SK-N-SH (cell line): ENCODE measurements at regions not wholly inside any gene's neighbourhood (a gene's known extent, or its start where the extent isn't known, plus 50 kb on each side); places are given as distances from the start of the nearest gene placed in this dataset.
A peak's percentile ranks its signal among the peaks of the same experiment; 100 is the strongest.

ENCODE experiments used
- CTCF ChIA-PET: fragments of 300-600, 350-600 bp; formaldehyde crosslinking; extraction: SDS; loops from one replicate; lab custom pipeline; 2021; lab: Yijun Ruan, JAX
- POLR2A ChIA-PET: fragments of 350-600 bp; sonication (Branson Sonifier 250); formaldehyde crosslinking; extraction: SDS; loops from one replicate; lab custom pipeline; 2020; ENCODE audit warnings: antibody characterized with exemption, inconsistent platforms; lab: Yijun Ruan, JAX
- DNase-seq: peaks from one replicate; pipeline ENCODE4 v3.0.0; 2012
- H2AFZ ChIP-seq: fragments of 200-600 bp; sonication (generic); 2 replicates; pipeline ENCODE4 v1.8.1; 2016; ENCODE audit warnings: antibody characterized with exemption, mild to moderate bottlenecking, low read depth
- H3F3A ChIP-seq: fragments of 200-600 bp; sonication (generic); replicated peaks from 2 replicates; pipeline ENCODE3; 2016; ENCODE audit warnings: antibody characterized with exemption, mild to moderate bottlenecking; ENCODE audit not compliant: insufficient read depth
- H3K27ac ChIP-seq, 2 experiments: fragments of 200-500 bp in 1 of 2; fragments of 200-600 bp in 1 of 2; sonication (Bioruptor generic) in 1 of 2; sonication (generic), shearing (Covaris generic) in 1 of 2; 2 replicates each; pipeline versions ENCODE4 v1.5.1 to v1.6.1; 2014 to 2016; ENCODE audit warnings: low read depth in 2 of 2, inconsistent platforms in 1 of 2, low read length in 1 of 2, mild to moderate bottlenecking in 1 of 2, mixed read lengths in 1 of 2
- H3K27me3 ChIP-seq: fragments of 200-600 bp; sonication (generic), shearing (Covaris generic); 2 replicates; pipeline ENCODE4 v1.6.1; 2016; ENCODE audit warnings: mixed run types; ENCODE audit not compliant: insufficient read depth
- H3K36me3 ChIP-seq, 2 experiments: fragments of 200-500 bp in 1 of 2; fragments of 200-600 bp in 1 of 2; sonication (Bioruptor generic) in 1 of 2; sonication (generic) in 1 of 2; replicated peaks in 1 of 2; 2 replicates each; pipeline versions ENCODE3 to v1.5.1; 2014 to 2016; ENCODE audit warnings: low read length in 1 of 2, mild to moderate bottlenecking in 1 of 2; ENCODE audit not compliant: insufficient read depth in 2 of 2, control insufficient read depth in 1 of 2
- H3K4me1 ChIP-seq, 2 experiments: fragments of 200-500 bp in 1 of 2; fragments of 200-600 bp in 1 of 2; sonication (Bioruptor generic) in 1 of 2; sonication (generic), shearing (Covaris generic) in 1 of 2; 2 replicates each; pipeline versions ENCODE4 v1.5.1 to v1.6.1; 2014 to 2016; ENCODE audit warnings: low read depth in 1 of 2, low read length in 1 of 2, mixed run types in 1 of 2; ENCODE audit not compliant: insufficient read depth in 2 of 2, control insufficient read depth in 1 of 2
- H3K4me2 ChIP-seq: fragments of 200-600 bp; sonication (generic), shearing (Covaris generic); 2 replicates; pipeline ENCODE4 v1.6.1; 2017; ENCODE audit warnings: mixed run types
- H3K4me3 ChIP-seq, 2 experiments: fragments of 200-500 bp in 1 of 2; fragments of 200-600 bp in 1 of 2; sonication (Bioruptor generic) in 1 of 2; sonication (generic), shearing (Covaris generic) in 1 of 2; 2 replicates each; pipeline versions ENCODE4 v1.5.1 to v1.8.1; 2014 to 2016; ENCODE audit warnings: low read depth in 2 of 2, inconsistent platforms in 1 of 2, low read length in 1 of 2, mild to moderate bottlenecking in 1 of 2, mixed read lengths in 1 of 2, moderate library complexity in 1 of 2
- H3K79me2 ChIP-seq: fragments of 200-600 bp; sonication (generic); 2 replicates; pipeline ENCODE4 v1.8.1; 2017; ENCODE audit warnings: mild to moderate bottlenecking; ENCODE audit not compliant: insufficient read depth
- H3K9ac ChIP-seq: fragments of 200-600 bp; sonication (generic); 2 replicates; pipeline ENCODE4 v1.6.1; 2017; ENCODE audit warnings: mixed run types
- H3K9me2 ChIP-seq: fragments of 200-600 bp; sonication (generic); 2 replicates; pipeline ENCODE4 v1.6.1; 2017; ENCODE audit warnings: mixed run types
- H3K9me3 ChIP-seq: fragments of 200-600 bp; sonication (generic); 2 replicates; pipeline ENCODE4 v1.6.1; 2017; ENCODE audit warnings: mixed run types, mild to moderate bottlenecking, moderate library complexity
- H4K20me1 ChIP-seq: fragments of 200-600 bp; sonication (generic); 2 replicates; pipeline ENCODE4 v1.6.1; 2017; ENCODE audit warnings: mild to moderate bottlenecking, mixed run types; ENCODE audit not compliant: insufficient read depth
- CHD2 ChIP-seq: fragments of 150-350 bp; IDR thresholded peaks from 2 replicates; pipeline ENCODE4 v1.6.1; 2018; ENCODE audit warnings: low read length; ENCODE audit not compliant: partially characterized antibody
- CTCF ChIP-seq: fragments of 200-600 bp; sonication (generic); IDR thresholded peaks from 2 replicates; pipeline ENCODE4 v1.6.1; 2017; ENCODE audit warnings: antibody characterized with exemption, mild to moderate bottlenecking, moderate library complexity
- EZH2phosphoT487 ChIP-seq: fragments of 200-600 bp; sonication (generic); IDR thresholded peaks from 2 replicates; pipeline ENCODE4 v1.6.1; 2017; ENCODE audit warnings: low read depth, mixed run types, mild to moderate bottlenecking, antibody characterized with exemption, moderate library complexity, borderline replicate concordance
- FOXM1 ChIP-seq: IDR thresholded peaks from 2 replicates; pipeline ENCODE4 v1.4.0; 2012; ENCODE audit warnings: low read depth, mild to moderate bottlenecking
- POLR2AphosphoS5 ChIP-seq: IDR thresholded peaks from 2 replicates; pipeline ENCODE4 v1.6.1; 2012; ENCODE audit warnings: low read depth, low read length
- RAD21 ChIP-seq: IDR thresholded peaks from 2 replicates; pipeline ENCODE4 v1.6.1; 2012; ENCODE audit warnings: mild to moderate bottlenecking, low read length
- SIN3A ChIP-seq: IDR thresholded peaks from 2 replicates; pipeline ENCODE4 v1.6.1; 2012; ENCODE audit warnings: low read depth, mild to moderate bottlenecking, low read length, moderate library complexity, borderline replicate concordance
- SMC3 ChIP-seq: IDR thresholded peaks from 2 replicates; pipeline ENCODE4 v1.6.1; 2012; ENCODE audit warnings: low read depth, low read length, improper control_type of control experiment
- TCF12 ChIP-seq: IDR thresholded peaks from 2 replicates; pipeline ENCODE4 v1.4.0; 2012
- WGBS: methylation state at CpG from one replicate; pipeline ENCODE4 v1.1.6; 2017; ENCODE audit warnings: low lambda C conversion rate; 5-methylcytosine and 5-hydroxymethylcytosine counted together
- TF ChIP-seq, protein P1 (sequence below): IDR thresholded peaks from 2 replicates; pipeline ENCODE4 v1.6.1; 2012; ENCODE audit warnings: mild to moderate bottlenecking, low read depth, low read length, moderate library complexity
- TF ChIP-seq, protein P2 (sequence below): IDR thresholded peaks from 2 replicates; pipeline ENCODE4 v1.4.0; 2012; ENCODE audit warnings: low read depth, borderline replicate concordance

DNA sequence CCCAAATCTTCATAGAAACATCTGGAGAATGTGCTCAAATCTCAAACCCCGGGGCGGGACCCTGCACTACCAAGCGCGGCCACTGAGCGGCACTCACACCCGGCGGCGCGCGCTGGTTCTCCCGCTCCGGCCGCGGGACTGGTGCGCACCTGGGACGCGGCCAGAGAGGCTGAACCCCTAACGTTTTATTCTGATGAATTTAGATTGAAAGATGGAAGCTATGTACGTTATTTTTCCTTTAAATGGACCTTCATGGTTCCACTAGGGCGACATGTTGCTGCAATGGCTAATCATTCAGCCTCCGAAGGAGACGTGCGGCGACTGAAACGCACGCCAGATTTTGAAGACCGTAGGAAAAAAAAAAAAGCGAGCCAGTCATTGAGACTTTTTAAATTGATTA lies 107.0 kb upstream of the INSIG1 start (continued):
- TF ChIP-seq, protein P1, sequence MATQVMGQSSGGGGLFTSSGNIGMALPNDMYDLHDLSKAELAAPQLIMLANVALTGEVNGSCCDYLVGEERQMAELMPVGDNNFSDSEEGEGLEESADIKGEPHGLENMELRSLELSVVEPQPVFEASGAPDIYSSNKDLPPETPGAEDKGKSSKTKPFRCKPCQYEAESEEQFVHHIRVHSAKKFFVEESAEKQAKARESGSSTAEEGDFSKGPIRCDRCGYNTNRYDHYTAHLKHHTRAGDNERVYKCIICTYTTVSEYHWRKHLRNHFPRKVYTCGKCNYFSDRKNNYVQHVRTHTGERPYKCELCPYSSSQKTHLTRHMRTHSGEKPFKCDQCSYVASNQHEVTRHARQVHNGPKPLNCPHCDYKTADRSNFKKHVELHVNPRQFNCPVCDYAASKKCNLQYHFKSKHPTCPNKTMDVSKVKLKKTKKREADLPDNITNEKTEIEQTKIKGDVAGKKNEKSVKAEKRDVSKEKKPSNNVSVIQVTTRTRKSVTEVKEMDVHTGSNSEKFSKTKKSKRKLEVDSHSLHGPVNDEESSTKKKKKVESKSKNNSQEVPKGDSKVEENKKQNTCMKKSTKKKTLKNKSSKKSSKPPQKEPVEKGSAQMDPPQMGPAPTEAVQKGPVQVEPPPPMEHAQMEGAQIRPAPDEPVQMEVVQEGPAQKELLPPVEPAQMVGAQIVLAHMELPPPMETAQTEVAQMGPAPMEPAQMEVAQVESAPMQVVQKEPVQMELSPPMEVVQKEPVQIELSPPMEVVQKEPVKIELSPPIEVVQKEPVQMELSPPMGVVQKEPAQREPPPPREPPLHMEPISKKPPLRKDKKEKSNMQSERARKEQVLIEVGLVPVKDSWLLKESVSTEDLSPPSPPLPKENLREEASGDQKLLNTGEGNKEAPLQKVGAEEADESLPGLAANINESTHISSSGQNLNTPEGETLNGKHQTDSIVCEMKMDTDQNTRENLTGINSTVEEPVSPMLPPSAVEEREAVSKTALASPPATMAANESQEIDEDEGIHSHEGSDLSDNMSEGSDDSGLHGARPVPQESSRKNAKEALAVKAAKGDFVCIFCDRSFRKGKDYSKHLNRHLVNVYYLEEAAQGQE, result no peak
- TF ChIP-seq, protein P2, sequence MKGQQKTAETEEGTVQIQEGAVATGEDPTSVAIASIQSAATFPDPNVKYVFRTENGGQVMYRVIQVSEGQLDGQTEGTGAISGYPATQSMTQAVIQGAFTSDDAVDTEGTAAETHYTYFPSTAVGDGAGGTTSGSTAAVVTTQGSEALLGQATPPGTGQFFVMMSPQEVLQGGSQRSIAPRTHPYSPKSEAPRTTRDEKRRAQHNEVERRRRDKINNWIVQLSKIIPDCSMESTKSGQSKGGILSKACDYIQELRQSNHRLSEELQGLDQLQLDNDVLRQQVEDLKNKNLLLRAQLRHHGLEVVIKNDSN, result no peak
- TF ChIP-seq FOXM1 (no peak), RAD21 (peak; percentile 92), CHD2 (no peak), TCF12 (no peak; the same call in 1 of the 2 replicates), EZH2phosphoT487 (no peak), POLR2AphosphoS5 (no peak), SIN3A (no peak)

- Histone ChIP-seq H3K4me2 (no peak overlapping the region), H3K9ac (no peak overlapping the region), H3K9me3 (peaks cover 2% of the 10 kb centered on the region; the same call in 1 of the 2 replicates), H3K4me1 (peaks cover 0 to 2% of the 10 kb centered on the region in 2 experiments; a peak in 1 of 4 replicates), H3K9me2 (no peaks in the 10 kb centered on the region), H3K36me3 (no peaks in the 10 kb centered on the region), H3F3A (no peaks in the 10 kb centered on the region), H2AFZ (no peak overlapping the region), H3K4me3 (no peak overlapping the region), H3K27ac (no peak overlapping the region), H4K20me1 (no peaks in the 10 kb centered on the region), H3K79me2 (no peaks in the 10 kb centered on the region), H3K27me3 (peaks cover 19% of the 10 kb centered on the region; the same call in 1 of the 2 replicates)
- WGBS, result 43% methylated on average over 10 of the region's 14 CpGs
- TF ChIP-seq SMC3 (no peak), CTCF (no peak)
- POLR2A ChIA-PET, result no interaction called here
- CTCF ChIA-PET, result interaction anchor here (0.6 to 11.1 kb wide), 50 partner anchors 9 to 951 kb away, joined by 3 to 176 read pairs (median 5); no protein-coding TSS in a partner anchor
- DNase-seq, result no peak
Observed at GRCh38 chr7:155191137-155191536, 106.5 kb upstream of the INSIG1 start.
